B cell (primary cell): ENCODE measurements at regions not wholly inside any gene's neighbourhood (a gene's known extent, or its start where the extent isn't known, plus 50 kb on each side); places are given as distances from the start of the nearest gene placed in this dataset.

ENCODE experiments used
- EZH2 ChIP-seq: IDR thresholded peaks from 2 replicates; pipeline ENCODE4 v1.6.1; 2012; ENCODE audit warnings: borderline replicate concordance, low read depth, mild to moderate bottlenecking, moderate library complexity, low read length; ENCODE audit not compliant: insufficient read depth, poor library complexity, severe bottlenecking
- TF ChIP-seq, protein P1 (sequence below): fragments of 200-600 bp; IDR thresholded peaks from one replicate; pipeline ENCODE4 v1.8.0; 2022; ENCODE audit warnings: antibody characterized with exemption, mild to moderate bottlenecking

DNA sequence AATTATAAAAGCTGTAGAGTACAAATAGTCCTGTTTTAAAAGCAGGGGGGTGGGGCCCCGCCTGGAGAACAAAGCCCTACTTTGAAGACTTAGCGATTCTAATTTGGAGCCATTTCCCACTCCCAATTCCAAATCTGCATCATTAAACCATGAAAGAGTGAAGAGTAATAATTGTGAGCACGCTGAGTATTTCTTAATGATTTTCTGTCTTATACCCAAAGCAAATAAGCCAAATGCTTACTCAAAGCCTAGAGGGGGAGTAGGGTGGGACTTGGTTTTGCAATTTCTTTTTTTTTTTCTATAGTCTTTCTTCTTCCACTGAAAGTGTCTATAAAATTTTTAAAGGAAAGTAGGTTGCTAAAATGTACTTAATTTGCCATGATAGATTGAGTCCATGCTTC, 470.1 kb downstream of the TOX3 start:
- TF ChIP-seq, protein P1, sequence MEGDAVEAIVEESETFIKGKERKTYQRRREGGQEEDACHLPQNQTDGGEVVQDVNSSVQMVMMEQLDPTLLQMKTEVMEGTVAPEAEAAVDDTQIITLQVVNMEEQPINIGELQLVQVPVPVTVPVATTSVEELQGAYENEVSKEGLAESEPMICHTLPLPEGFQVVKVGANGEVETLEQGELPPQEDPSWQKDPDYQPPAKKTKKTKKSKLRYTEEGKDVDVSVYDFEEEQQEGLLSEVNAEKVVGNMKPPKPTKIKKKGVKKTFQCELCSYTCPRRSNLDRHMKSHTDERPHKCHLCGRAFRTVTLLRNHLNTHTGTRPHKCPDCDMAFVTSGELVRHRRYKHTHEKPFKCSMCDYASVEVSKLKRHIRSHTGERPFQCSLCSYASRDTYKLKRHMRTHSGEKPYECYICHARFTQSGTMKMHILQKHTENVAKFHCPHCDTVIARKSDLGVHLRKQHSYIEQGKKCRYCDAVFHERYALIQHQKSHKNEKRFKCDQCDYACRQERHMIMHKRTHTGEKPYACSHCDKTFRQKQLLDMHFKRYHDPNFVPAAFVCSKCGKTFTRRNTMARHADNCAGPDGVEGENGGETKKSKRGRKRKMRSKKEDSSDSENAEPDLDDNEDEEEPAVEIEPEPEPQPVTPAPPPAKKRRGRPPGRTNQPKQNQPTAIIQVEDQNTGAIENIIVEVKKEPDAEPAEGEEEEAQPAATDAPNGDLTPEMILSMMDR, result no peak
- TF ChIP-seq EZH2, result no peak
